Epithelial cell of esophagus (primary cell): ENCODE measurements at regions not wholly inside any gene's neighbourhood (a gene's known extent, or its start where the extent isn't known, plus 50 kb on each side); places are given as distances from the start of the nearest gene placed in this dataset.
"Not testable (repeated sequence)": the region's sequence is repeated elsewhere in the genome, so short reads cannot be mapped to it uniquely, and the experiment has no call there.

ENCODE experiments used
- DNase-seq: peaks from one replicate; pipeline ENCODE4 v3.0.0; 2010; ENCODE audit warnings: low read depth
- H3K4me3 ChIP-seq: 2 replicates; pipeline ENCODE4 v1.5.1; 2011; ENCODE audit warnings: mild to moderate bottlenecking, low read length, control low read depth
- CTCF ChIP-seq: IDR thresholded peaks from 2 replicates; pipeline ENCODE4 v1.5.1; 2011; ENCODE audit warnings: low read depth, mild to moderate bottlenecking, low read length, control low read depth, inconsistent platforms; ENCODE audit not compliant: insufficient read depth; ENCODE audit errors: missing control alignments

- no peak for DNase-seq
- H3K4me3 ChIP-seq, result no peak overlapping the region
- TF ChIP-seq CTCF, result no peak
These were observed 215.3 kb downstream of the FOXD4L6 start for GRCh38 chr9:40913096-40913719.

- not testable (repeated sequence) for DNase-seq, H3K4me3 ChIP-seq
These were observed 215.8 kb downstream of the FOXD4L6 start for GRCh38 chr9:40912679-40913078.

- TF ChIP-seq CTCF, result no peak
- no peak overlapping the region for H3K4me3 ChIP-seq
- no peak for DNase-seq
These were observed 216.8 kb downstream of the FOXD4L6 start for GRCh38 chr9:40911647-40912046.

GRCh38 chr9:40910995-40911394 is 217.5 kb downstream of the FOXD4L6 start:
- not testable (repeated sequence) for DNase-seq, H3K4me3 ChIP-seq

GRCh38 chr9:40909821-40910220 is 218.7 kb downstream of the FOXD4L6 start:
- no peak for TF ChIP-seq CTCF
- DNase-seq, result no peak
- H3K4me3 ChIP-seq, result no peak overlapping the region

GRCh38 chr9:40909111-40909510 is 219.4 kb downstream of the FOXD4L6 start:
- DNase-seq, H3K4me3 ChIP-seq: not testable (repeated sequence)

GRCh38 chr9:40907657-40908624 is 220.5 kb downstream of the FOXD4L6 start:
- no peak for TF ChIP-seq CTCF
- H3K4me3 ChIP-seq, result no peak overlapping the region
- no peak for DNase-seq

GRCh38 chr9:40906879-40907278 is 221.6 kb downstream of the FOXD4L6 start:
- not testable (repeated sequence) for DNase-seq, H3K4me3 ChIP-seq

- DNase-seq, H3K4me3 ChIP-seq: not testable (repeated sequence)
These were observed 236.2 kb downstream of the FOXD4L6 start for GRCh38 chr9:40892315-40892714.

GRCh38 chr9:40885858-40886257 is 242.6 kb downstream of the FOXD4L6 start:
- not testable (repeated sequence) for DNase-seq, H3K4me3 ChIP-seq

GRCh38 chr9:40884902-40885490 is 243.5 kb downstream of the FOXD4L6 start:
- DNase-seq, H3K4me3 ChIP-seq: not testable (repeated sequence)
